HEK293T (cell line): ENCODE measurements at regions not wholly inside any gene's neighbourhood (a gene's known extent, or its start where the extent isn't known, plus 50 kb on each side); places are given as distances from the start of the nearest gene placed in this dataset.

Experiments used
- CTCF ChIA-PET: fragments of 350-600 bp; formaldehyde crosslinking; extraction: SDS; loops from one replicate; lab custom pipeline; 2021; ENCODE audit warnings: antibody characterized with exemption, inconsistent platforms; lab: Yijun Ruan, JAX
- POLR2A ChIA-PET: fragments of 350-600 bp; formaldehyde crosslinking; extraction: SDS; loops from one replicate; lab custom pipeline; 2020; ENCODE audit warnings: antibody characterized with exemption, inconsistent platforms; lab: Yijun Ruan, JAX
- DNase-seq: peaks from one replicate; pipeline ENCODE4 v3.0.0; 2012; ENCODE audit warnings: mixed read lengths; ENCODE audit errors: extremely low spot score
- ARNT ChIP-seq: fragments of 450-650 bp; IDR thresholded peaks from 2 replicates; pipeline ENCODE4 v1.6.1; 2017; ENCODE audit warnings: mild to moderate bottlenecking
- BHLHE40 ChIP-seq: fragments of 450-650 bp; IDR thresholded peaks from 2 replicates; pipeline ENCODE4 v1.6.1; 2016; ENCODE audit warnings: mild to moderate bottlenecking, moderate library complexity, borderline replicate concordance
- CTBP1 ChIP-seq: fragments of 450-650 bp; IDR thresholded peaks from 2 replicates; pipeline ENCODE4 v1.6.1; 2016; ENCODE audit warnings: borderline replicate concordance
- ELF4 ChIP-seq: fragments of 450-650 bp; IDR thresholded peaks from 2 replicates; pipeline ENCODE4 v1.6.1; 2017; ENCODE audit warnings: antibody characterized with exemption
- FOXA1 ChIP-seq: fragments of 450-650 bp; IDR thresholded peaks from 2 replicates; pipeline ENCODE4 v1.6.1; 2016; ENCODE audit warnings: mild to moderate bottlenecking
- FOXK2 ChIP-seq: fragments of 450-650 bp; IDR thresholded peaks from 2 replicates; pipeline ENCODE4 v1.6.1; 2016; ENCODE audit warnings: mild to moderate bottlenecking
- FOXM1 ChIP-seq: fragments of 450-650 bp; IDR thresholded peaks from 2 replicates; pipeline ENCODE4 v1.6.1; 2017; ENCODE audit warnings: mild to moderate bottlenecking, borderline replicate concordance
- HDGF ChIP-seq: fragments of 450-650 bp; IDR thresholded peaks from 2 replicates; pipeline ENCODE4 v1.6.1; 2017; ENCODE audit warnings: antibody characterized with exemption, borderline replicate concordance
- L3MBTL2 ChIP-seq: fragments of 450-650 bp; conservative IDR thresholded peaks from 2 replicates; pipeline ENCODE4 v1.6.1; 2016; ENCODE audit warnings: mild to moderate bottlenecking
- LEF1 ChIP-seq: fragments of 450-650 bp; IDR thresholded peaks from 2 replicates; pipeline ENCODE4 v1.6.1; 2017; ENCODE audit warnings: mild to moderate bottlenecking, borderline replicate concordance
- NFRKB ChIP-seq: fragments of 450-650 bp; IDR thresholded peaks from 2 replicates; pipeline ENCODE4 v1.6.1; 2016; ENCODE audit warnings: mild to moderate bottlenecking, moderate library complexity
- SP1 ChIP-seq: fragments of 450-650 bp; IDR thresholded peaks from 2 replicates; pipeline ENCODE4 v1.6.1; 2017
- SUZ12 ChIP-seq: fragments of 450-650 bp; IDR thresholded peaks from 2 replicates; pipeline ENCODE4 v1.6.1; 2016; ENCODE audit warnings: mild to moderate bottlenecking
- TARDBP ChIP-seq: fragments of 450-650 bp; IDR thresholded peaks from 2 replicates; pipeline ENCODE4 v1.6.1; 2016
- ZNF384 ChIP-seq: fragments of 450-650 bp; IDR thresholded peaks from 2 replicates; pipeline ENCODE4 v1.6.1; 2016
- TF ChIP-seq, protein P1 (sequence below): fragments of 450-650 bp; IDR thresholded peaks from 2 replicates; pipeline ENCODE4 v1.6.1; 2016

- no peak for DNase-seq
- ChIA-PET POLR2A (no interaction called here), CTCF (no interaction called here)
- no peak for TF ChIP-seq SUZ12
- no peak for TF ChIP-seq FOXK2
- TF ChIP-seq HDGF: no peak
- TF ChIP-seq, protein P1, sequence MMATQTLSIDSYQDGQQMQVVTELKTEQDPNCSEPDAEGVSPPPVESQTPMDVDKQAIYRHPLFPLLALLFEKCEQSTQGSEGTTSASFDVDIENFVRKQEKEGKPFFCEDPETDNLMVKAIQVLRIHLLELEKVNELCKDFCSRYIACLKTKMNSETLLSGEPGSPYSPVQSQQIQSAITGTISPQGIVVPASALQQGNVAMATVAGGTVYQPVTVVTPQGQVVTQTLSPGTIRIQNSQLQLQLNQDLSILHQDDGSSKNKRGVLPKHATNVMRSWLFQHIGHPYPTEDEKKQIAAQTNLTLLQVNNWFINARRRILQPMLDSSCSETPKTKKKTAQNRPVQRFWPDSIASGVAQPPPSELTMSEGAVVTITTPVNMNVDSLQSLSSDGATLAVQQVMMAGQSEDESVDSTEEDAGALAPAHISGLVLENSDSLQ: no peak
- no peak for TF ChIP-seq FOXM1
- no peak for TF ChIP-seq CTBP1
Observed at GRCh38 chr5:89967771-89968444, 441.6 kb downstream of the CETN3 start.

DNA sequence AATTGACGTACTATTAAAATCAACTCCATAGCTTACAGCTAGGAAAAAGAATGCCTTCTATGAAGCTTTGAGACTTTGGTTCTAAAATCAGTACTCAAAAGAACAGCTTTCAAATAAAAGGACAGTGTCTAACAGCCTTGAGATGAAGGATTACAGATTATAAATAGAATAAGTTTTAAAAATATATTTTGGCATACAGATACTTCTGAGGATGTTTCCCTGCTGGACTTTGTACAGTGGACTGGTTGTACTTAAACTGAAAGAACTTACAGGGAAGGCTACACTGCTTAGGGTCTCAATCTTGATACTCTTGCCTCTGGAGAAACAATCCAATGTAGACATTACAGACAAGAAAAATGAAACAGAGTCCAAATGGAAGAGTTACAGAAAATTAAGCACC is 452.7 kb downstream of the CETN3 start:
- ChIA-PET POLR2A (no interaction called here), CTCF (interaction anchor here (0.6 kb wide), 1 partner anchor 452 kb away, joined by 3 read pairs; no protein-coding TSS in a partner anchor)
- no peak for DNase-seq
- no peak for TF ChIP-seq TARDBP
- TF ChIP-seq SUZ12: no peak
- no peak for TF ChIP-seq ZNF384
- TF ChIP-seq FOXM1: no peak
- TF ChIP-seq NFRKB: no peak
- no peak for TF ChIP-seq HDGF
- TF ChIP-seq CTBP1: no peak
- TF ChIP-seq, protein P1: no peak
- no peak for TF ChIP-seq SP1

GRCh38 chr5:89954916-89955315 is 454.6 kb downstream of the CETN3 start:
- ChIA-PET POLR2A (no interaction called here), CTCF (no interaction called here)
- no peak for TF ChIP-seq FOXM1
- TF ChIP-seq ARNT: no peak
- TF ChIP-seq TARDBP: no peak
- TF ChIP-seq ELF4: no peak
- TF ChIP-seq, protein P1: no peak
- TF ChIP-seq ZNF384: no peak
- TF ChIP-seq HDGF: no peak
- TF ChIP-seq LEF1: no peak
- TF ChIP-seq FOXK2: no peak
- TF ChIP-seq SUZ12: no peak
- no peak for TF ChIP-seq L3MBTL2
- no peak for TF ChIP-seq SP1
- no peak for TF ChIP-seq FOXA1
- no peak for TF ChIP-seq BHLHE40
- no peak for TF ChIP-seq NFRKB
- no peak for TF ChIP-seq CTBP1
- DNase-seq: no peak

GRCh38 chr5:89951876-89952275 is 457.7 kb downstream of the CETN3 start:
- TF ChIP-seq HDGF (no peak), ARNT (no peak), FOXA1 (no peak), LEF1 (no peak), ELF4 (no peak), FOXM1 (no peak), ZNF384 (no peak), SP1 (no peak), CTBP1 (no peak), TARDBP (no peak), NFRKB (no peak)
- ChIA-PET CTCF (no interaction called here), POLR2A (no interaction called here)
- no peak for DNase-seq

GRCh38 chr5:89950234-89950633 is 459.3 kb downstream of the CETN3 start:
- TF ChIP-seq SP1 (no peak), NFRKB (no peak), L3MBTL2 (no peak)
- TF ChIP-seq, protein P1: no peak
- ChIA-PET POLR2A (no interaction called here), CTCF (no interaction called here)
- no peak for DNase-seq

- TF ChIP-seq TARDBP (no peak), LEF1 (no peak), HDGF (no peak), SP1 (no peak), BHLHE40 (no peak), L3MBTL2 (no peak), ZNF384 (no peak), ELF4 (no peak), SUZ12 (no peak), NFRKB (no peak), FOXK2 (no peak), CTBP1 (no peak)
- no peak for DNase-seq
- CTCF ChIA-PET: no interaction called here
- POLR2A ChIA-PET: no interaction called here
Observed at GRCh38 chr5:89948977-89949376, 460.6 kb downstream of the CETN3 start.
